ENCODE measurements at regions not wholly inside any gene's neighbourhood (a gene's known extent, or its start where the extent isn't known, plus 50 kb on each side); places are given as distances from the start of the nearest gene placed in this dataset.

DNA sequence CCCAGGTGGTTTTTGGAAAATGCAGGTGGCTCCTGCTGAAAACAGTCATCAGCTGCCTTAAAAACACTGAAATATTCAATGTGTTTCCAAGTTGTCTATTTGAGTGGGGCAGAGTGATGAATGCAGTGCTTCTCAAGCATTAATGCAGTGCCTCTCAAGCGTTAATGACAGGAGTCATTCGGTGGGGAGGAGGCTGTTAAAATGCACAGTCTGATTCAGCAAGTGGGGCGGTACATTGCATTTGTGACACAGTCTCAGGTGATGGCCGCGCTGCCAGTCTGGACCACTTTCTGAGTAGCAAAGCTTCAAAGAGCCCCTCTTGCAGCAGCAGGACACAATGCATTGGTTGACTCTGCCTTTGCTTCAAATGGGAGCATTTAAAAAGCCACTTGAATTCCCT, 231.4 kb upstream of the RGPD4 start:
- TF ChIP-seq, protein P1, sequence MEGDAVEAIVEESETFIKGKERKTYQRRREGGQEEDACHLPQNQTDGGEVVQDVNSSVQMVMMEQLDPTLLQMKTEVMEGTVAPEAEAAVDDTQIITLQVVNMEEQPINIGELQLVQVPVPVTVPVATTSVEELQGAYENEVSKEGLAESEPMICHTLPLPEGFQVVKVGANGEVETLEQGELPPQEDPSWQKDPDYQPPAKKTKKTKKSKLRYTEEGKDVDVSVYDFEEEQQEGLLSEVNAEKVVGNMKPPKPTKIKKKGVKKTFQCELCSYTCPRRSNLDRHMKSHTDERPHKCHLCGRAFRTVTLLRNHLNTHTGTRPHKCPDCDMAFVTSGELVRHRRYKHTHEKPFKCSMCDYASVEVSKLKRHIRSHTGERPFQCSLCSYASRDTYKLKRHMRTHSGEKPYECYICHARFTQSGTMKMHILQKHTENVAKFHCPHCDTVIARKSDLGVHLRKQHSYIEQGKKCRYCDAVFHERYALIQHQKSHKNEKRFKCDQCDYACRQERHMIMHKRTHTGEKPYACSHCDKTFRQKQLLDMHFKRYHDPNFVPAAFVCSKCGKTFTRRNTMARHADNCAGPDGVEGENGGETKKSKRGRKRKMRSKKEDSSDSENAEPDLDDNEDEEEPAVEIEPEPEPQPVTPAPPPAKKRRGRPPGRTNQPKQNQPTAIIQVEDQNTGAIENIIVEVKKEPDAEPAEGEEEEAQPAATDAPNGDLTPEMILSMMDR (IDR thresholded peaks at IDR 0.05), result no peak
- no peak for TF ChIP-seq POLR2A (IDR thresholded peaks at IDR 0.05)

All from esophagus squamous epithelium (tissue), 4 donors.